Gastroesophageal sphincter (tissue), 3 donors: ENCODE measurements at regions not wholly inside any gene's neighbourhood (a gene's known extent, or its start where the extent isn't known, plus 50 kb on each side); places are given as distances from the start of the nearest gene placed in this dataset.

Source experiments
- CTCF ChIP-seq, 4 experiments: fragments of 200-600 bp in 2 of 4; fragments of 450-650 bp in 2 of 4; sonication (generic) in 1 of 4; IDR thresholded peaks; one replicate each; pipeline ENCODE4 v1.5.1; 2017 to 2019; ENCODE audit warnings: antibody characterized with exemption in 4 of 4, mild to moderate bottlenecking in 2 of 4, moderate library complexity in 2 of 4
- EP300 ChIP-seq: sonication (generic); formaldehyde crosslinking; IDR thresholded peaks from one replicate; pipeline ENCODE4 v1.6.1; 2017; ENCODE audit warnings: antibody characterized with exemption, mild to moderate bottlenecking
- POLR2A ChIP-seq, 2 donors: fragments of 450-650 bp; IDR thresholded peaks; one replicate each; pipeline ENCODE4 v1.6.1; 2017; ENCODE audit warnings: antibody characterized with exemption in 2 of 2, mild to moderate bottlenecking in 2 of 2, moderate library complexity in 1 of 2
- POLR2AphosphoS5 ChIP-seq: sonication (generic); formaldehyde crosslinking; IDR thresholded peaks from one replicate; pipeline ENCODE4 v1.6.1; 2017; ENCODE audit warnings: antibody characterized with exemption

- TF ChIP-seq CTCF (IDR thresholded peaks at IDR 0.05) (no peak), POLR2A (IDR thresholded peaks at IDR 0.05) (no peak), EP300 (no peak), POLR2AphosphoS5 (no peak)
These were observed 676.6 kb downstream of the USP25 start for GRCh38 chr21:16406355-16406754.
